ENCODE measurements at regions not wholly inside any gene's neighbourhood (a gene's known extent, or its start where the extent isn't known, plus 50 kb on each side); places are given as distances from the start of the nearest gene placed in this dataset.
"Not testable (repeated sequence)": the region's sequence is repeated elsewhere in the genome, so short reads cannot be mapped to it uniquely, and the experiment has no call there.

DNA sequence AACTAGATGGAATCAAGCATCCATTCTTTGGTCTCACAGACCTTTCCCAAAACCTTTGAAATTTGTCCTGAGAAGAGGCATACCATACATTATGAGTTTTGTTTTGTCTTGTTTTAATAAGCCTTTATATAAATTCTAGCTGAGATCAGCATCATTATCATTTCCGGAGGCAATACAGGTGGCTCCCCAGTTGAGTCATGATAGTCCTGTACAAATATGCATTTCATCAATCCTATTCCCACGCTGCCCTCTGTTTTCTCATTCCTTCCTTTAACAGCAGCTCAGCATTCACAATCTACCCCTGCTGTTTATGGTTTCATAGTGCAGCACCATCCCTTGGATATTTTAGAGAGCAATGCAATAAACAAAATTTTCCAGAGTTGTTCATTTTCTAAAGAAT is 216.7 kb downstream of the TXNL1 start:
- no peak for TF ChIP-seq EZH2phosphoT487 (conservative IDR thresholded peaks at IDR 0.05; ENCODE audit: low read length)
- TF ChIP-seq, protein P1, sequence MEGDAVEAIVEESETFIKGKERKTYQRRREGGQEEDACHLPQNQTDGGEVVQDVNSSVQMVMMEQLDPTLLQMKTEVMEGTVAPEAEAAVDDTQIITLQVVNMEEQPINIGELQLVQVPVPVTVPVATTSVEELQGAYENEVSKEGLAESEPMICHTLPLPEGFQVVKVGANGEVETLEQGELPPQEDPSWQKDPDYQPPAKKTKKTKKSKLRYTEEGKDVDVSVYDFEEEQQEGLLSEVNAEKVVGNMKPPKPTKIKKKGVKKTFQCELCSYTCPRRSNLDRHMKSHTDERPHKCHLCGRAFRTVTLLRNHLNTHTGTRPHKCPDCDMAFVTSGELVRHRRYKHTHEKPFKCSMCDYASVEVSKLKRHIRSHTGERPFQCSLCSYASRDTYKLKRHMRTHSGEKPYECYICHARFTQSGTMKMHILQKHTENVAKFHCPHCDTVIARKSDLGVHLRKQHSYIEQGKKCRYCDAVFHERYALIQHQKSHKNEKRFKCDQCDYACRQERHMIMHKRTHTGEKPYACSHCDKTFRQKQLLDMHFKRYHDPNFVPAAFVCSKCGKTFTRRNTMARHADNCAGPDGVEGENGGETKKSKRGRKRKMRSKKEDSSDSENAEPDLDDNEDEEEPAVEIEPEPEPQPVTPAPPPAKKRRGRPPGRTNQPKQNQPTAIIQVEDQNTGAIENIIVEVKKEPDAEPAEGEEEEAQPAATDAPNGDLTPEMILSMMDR (IDR thresholded peaks at IDR 0.05; ENCODE audit: insufficient read depth, low read length, poor library complexity, severe bottlenecking), result no peak
- H3K4me2 ChIP-seq (ENCODE audit: low read depth, low read length, poor library complexity, severe bottlenecking), result no peak overlapping the region

DNA sequence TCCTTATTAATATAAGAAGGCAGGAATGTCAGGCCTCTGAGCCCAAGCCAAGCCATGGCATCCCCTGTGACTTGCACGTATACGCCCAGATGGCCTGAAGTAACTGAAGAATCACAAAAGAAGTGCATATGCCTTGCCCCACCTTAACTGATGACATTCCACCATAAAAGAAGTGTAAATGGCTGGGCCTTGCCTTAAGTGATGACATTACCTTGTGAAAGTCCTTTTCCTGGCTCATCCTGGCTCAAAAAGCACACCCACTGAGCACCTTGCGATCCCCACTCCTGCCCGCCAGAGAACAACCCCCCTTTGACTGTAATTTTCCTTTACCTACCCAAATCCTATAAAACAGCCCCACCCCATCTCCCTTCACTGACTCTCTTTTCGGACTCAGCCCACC is 217.5 kb downstream of the TXNL1 start:
- H3K27ac ChIP-seq (ENCODE audit: low read depth, low read length); H4K20me1 ChIP-seq (ENCODE audit: low read depth, low read length); H3K36me3 ChIP-seq (ENCODE audit: low read length); H3F3A ChIP-seq (ENCODE audit: insufficient read depth); H3K79me2 ChIP-seq (ENCODE audit: insufficient read depth, low read length); H3K4me3 ChIP-seq (ENCODE audit: insufficient read depth, low read length, poor library complexity, severe bottlenecking); H3K9ac ChIP-seq (ENCODE audit: low read length); H3K9me3 ChIP-seq (ENCODE audit: insufficient read depth, low read length); H3K4me2 ChIP-seq (ENCODE audit: low read depth, low read length, poor library complexity, severe bottlenecking); H3K27me3 ChIP-seq (ENCODE audit: low read length); H3K9me2 ChIP-seq (replicated peaks; ENCODE audit: insufficient read depth, low read length); H2AFZ ChIP-seq (ENCODE audit: low read depth, low read length, severe bottlenecking): not testable (repeated sequence)

More for the DNA sequence above, 216.7 kb downstream of the TXNL1 start:
- H2AFZ ChIP-seq (ENCODE audit: low read depth, low read length, severe bottlenecking), result no peak overlapping the region
- no peaks in the 10 kb centered on the region for H3K9me3 ChIP-seq (ENCODE audit: insufficient read depth, low read length)
- H3K27me3 ChIP-seq (ENCODE audit: low read length), result no peaks in the 10 kb centered on the region
- H3K79me2 ChIP-seq (ENCODE audit: insufficient read depth, low read length), result no peaks in the 10 kb centered on the region
- no peaks in the 10 kb centered on the region for H3F3A ChIP-seq (ENCODE audit: insufficient read depth)
- no peak overlapping the region for H3K4me3 ChIP-seq (ENCODE audit: insufficient read depth, low read length, poor library complexity, severe bottlenecking)
- no peaks in the 10 kb centered on the region for H3K36me3 ChIP-seq (ENCODE audit: low read length)
- no peaks in the 10 kb centered on the region for H4K20me1 ChIP-seq (ENCODE audit: low read depth, low read length)
- no peak overlapping the region for H3K27ac ChIP-seq (ENCODE audit: low read depth, low read length)
- H3K9me2 ChIP-seq (replicated peaks; ENCODE audit: insufficient read depth, low read length), result 0 out of 2 replicates have a peak, but pooled peaks cover 3% of the 10 kb centered on the region
- no peak overlapping the region for H3K9ac ChIP-seq (ENCODE audit: low read length)

DNA sequence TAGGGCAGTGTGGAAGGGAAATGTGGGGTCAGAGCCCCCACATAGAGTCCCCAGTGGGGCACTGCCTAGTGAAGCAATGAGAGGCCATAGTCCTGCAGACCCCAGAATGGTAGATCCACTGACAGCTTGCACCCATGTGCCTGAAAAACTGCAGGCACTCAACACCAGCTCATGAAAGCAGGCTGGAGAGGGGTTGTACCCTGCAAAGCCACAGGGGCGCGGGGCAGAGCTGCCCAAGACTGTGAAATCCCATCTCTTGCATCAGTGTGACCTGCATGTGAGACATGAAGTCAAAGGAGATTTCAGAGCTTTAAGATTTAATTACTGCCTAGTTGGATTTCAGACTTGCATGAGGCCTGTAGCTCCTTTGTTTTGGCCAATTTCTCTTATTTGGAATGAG is 224.0 kb downstream of the TXNL1 start:
- no peak overlapping the region for H3K9ac ChIP-seq (ENCODE audit: low read length)
- no peaks in the 10 kb centered on the region for H3K36me3 ChIP-seq (ENCODE audit: low read length)
- no peaks in the 10 kb centered on the region for H3K9me3 ChIP-seq (ENCODE audit: insufficient read depth, low read length)
- no peaks in the 10 kb centered on the region for H3K79me2 ChIP-seq (ENCODE audit: insufficient read depth, low read length)
- H2AFZ ChIP-seq (ENCODE audit: low read depth, low read length, severe bottlenecking), result no peak overlapping the region
- no peaks in the 10 kb centered on the region for H3K9me2 ChIP-seq (replicated peaks; ENCODE audit: insufficient read depth, low read length)
- no peaks in the 10 kb centered on the region for H3F3A ChIP-seq (ENCODE audit: insufficient read depth)
- no peaks in the 10 kb centered on the region for H3K27me3 ChIP-seq (ENCODE audit: low read length)
- no peak overlapping the region for H3K4me2 ChIP-seq (ENCODE audit: low read depth, low read length, poor library complexity, severe bottlenecking)
- no peaks in the 10 kb centered on the region for H4K20me1 ChIP-seq (ENCODE audit: low read depth, low read length)
- no peak overlapping the region for H3K4me3 ChIP-seq (ENCODE audit: insufficient read depth, low read length, poor library complexity, severe bottlenecking)
- no peak overlapping the region for H3K27ac ChIP-seq (ENCODE audit: low read depth, low read length)
- TF ChIP-seq EZH2phosphoT487 (conservative IDR thresholded peaks at IDR 0.05; ENCODE audit: low read length), result no peak
- TF ChIP-seq, protein P1 (IDR thresholded peaks at IDR 0.05; ENCODE audit: insufficient read depth, low read length, poor library complexity, severe bottlenecking), result no peak

- TF ChIP-seq, protein P1 (IDR thresholded peaks at IDR 0.05; ENCODE audit: insufficient read depth, low read length, poor library complexity, severe bottlenecking), result no peak
- Histone ChIP-seq H3K9ac (ENCODE audit: low read length) (no peak overlapping the region), H3K9me2 (replicated peaks; ENCODE audit: insufficient read depth, low read length) (no peaks in the 10 kb centered on the region), H4K20me1 (ENCODE audit: low read depth, low read length) (no peaks in the 10 kb centered on the region), H3K9me3 (ENCODE audit: insufficient read depth, low read length) (no peaks in the 10 kb centered on the region), H3K79me2 (ENCODE audit: insufficient read depth, low read length) (no peaks in the 10 kb centered on the region), H3K27me3 (ENCODE audit: low read length) (no peaks in the 10 kb centered on the region), H3K27ac (ENCODE audit: low read depth, low read length) (no peak overlapping the region), H3K36me3 (ENCODE audit: low read length) (no peaks in the 10 kb centered on the region), H3F3A (ENCODE audit: insufficient read depth) (no peaks in the 10 kb centered on the region), H3K4me3 (ENCODE audit: insufficient read depth, low read length, poor library complexity, severe bottlenecking) (no peak overlapping the region), H3K4me2 (ENCODE audit: low read depth, low read length, poor library complexity, severe bottlenecking) (no peak overlapping the region), H2AFZ (ENCODE audit: low read depth, low read length, severe bottlenecking) (no peak overlapping the region)
These were observed 224.5 kb downstream of the TXNL1 start for GRCh38 chr18:56413862-56414261.

Data from SU-DHL-6 (cell line).